GM12891 (cell line): ENCODE measurements at regions not wholly inside any gene's neighbourhood (a gene's known extent, or its start where the extent isn't known, plus 50 kb on each side); places are given as distances from the start of the nearest gene placed in this dataset.
"Not testable (repeated sequence)": the region's sequence is repeated elsewhere in the genome, so short reads cannot be mapped to it uniquely, and the experiment has no call there.

ENCODE experiments used
- DNase-seq: peaks from one replicate; pipeline ENCODE4 v3.0.0; 2011; ENCODE audit warnings: low spot score; ENCODE audit not compliant: insufficient read length
- FAIRE-seq: peaks from 2 replicates; lab custom pipeline; 2011; peaks lifted over from hg19 to GRCh38; lab: Jason Lieb, UNC

GRCh38 chr2:87457129-87457499 lies 290.8 kb upstream of the PLGLB2 start:
- FAIRE-seq = not testable (repeated sequence)

GRCh38 chr2:87458938-87459337 lies 288.9 kb upstream of the PLGLB2 start:
- not testable (repeated sequence) for DNase-seq, FAIRE-seq

More at GRCh38 chr2:87457129-87457499, 290.8 kb upstream of the PLGLB2 start:
- DNase-seq = not testable (repeated sequence)

GRCh38 chr2:87460104-87460503 lies 287.8 kb upstream of the PLGLB2 start:
- FAIRE-seq, DNase-seq: not testable (repeated sequence)

- not testable (repeated sequence) for FAIRE-seq, DNase-seq
These were observed 287.2 kb upstream of the PLGLB2 start for GRCh38 chr2:87460662-87461061.

GRCh38 chr2:87461671-87462070 lies 286.2 kb upstream of the PLGLB2 start:
- FAIRE-seq, DNase-seq: not testable (repeated sequence)

- not testable (repeated sequence) for FAIRE-seq, DNase-seq
These were observed 283.7 kb upstream of the PLGLB2 start for GRCh38 chr2:87464219-87464618.

GRCh38 chr2:87465730-87466129 lies 282.2 kb upstream of the PLGLB2 start:
- not testable (repeated sequence) for FAIRE-seq

GRCh38 chr2:87466591-87467120 lies 281.2 kb upstream of the PLGLB2 start:
- peak; percentile 62 for FAIRE-seq
- DNase-seq = not testable (repeated sequence)

More at GRCh38 chr2:87465730-87466129, 282.2 kb upstream of the PLGLB2 start:
- not testable (repeated sequence) for DNase-seq

GRCh38 chr2:87468429-87468981 lies 279.4 kb upstream of the PLGLB2 start:
- not testable (repeated sequence) for FAIRE-seq, DNase-seq

GRCh38 chr2:87469180-87470151 lies 278.4 kb upstream of the PLGLB2 start:
- peak; percentile 38 for FAIRE-seq
- DNase-seq = not testable (repeated sequence)

GRCh38 chr2:87470381-87471380 lies 277.2 kb upstream of the PLGLB2 start:
- peak; percentile 66 for FAIRE-seq
- not testable (repeated sequence) for DNase-seq

- FAIRE-seq, DNase-seq: not testable (repeated sequence)
These were observed 276.4 kb upstream of the PLGLB2 start for GRCh38 chr2:87471478-87471877.

GRCh38 chr2:87476223-87476872 lies 271.5 kb upstream of the PLGLB2 start:
- not testable (repeated sequence) for DNase-seq

More at GRCh38 chr2:87476223-87476872, 271.5 kb upstream of the PLGLB2 start:
- FAIRE-seq = peak; percentile 89
